Keratinocyte (primary cell): ENCODE measurements at regions not wholly inside any gene's neighbourhood (a gene's known extent, or its start where the extent isn't known, plus 50 kb on each side); places are given as distances from the start of the nearest gene placed in this dataset.

ENCODE experiments used
- EZH2 ChIP-seq: IDR thresholded peaks from one replicate; pipeline ENCODE4 v1.6.1; 2012; ENCODE audit warnings: inconsistent platforms, mild to moderate bottlenecking, low read length, moderate library complexity
- TF ChIP-seq, protein P1 (sequence below), 3 experiments: IDR thresholded peaks in 1 of 3; conservative IDR thresholded peaks in 1 of 3; optimal IDR thresholded peaks in 1 of 3; 2 replicates in 2 of 3; 3 replicates in 1 of 3; pipeline versions ENCODE3 to v1.5.1; 2011; ENCODE audit warnings: low read length in 3 of 3, mild to moderate bottlenecking in 3 of 3, moderate library complexity in 2 of 3, control low read depth in 1 of 3, inconsistent platforms in 1 of 3; ENCODE audit not compliant: insufficient read depth in 2 of 3; ENCODE audit errors: extremely low read depth in 1 of 3

DNA sequence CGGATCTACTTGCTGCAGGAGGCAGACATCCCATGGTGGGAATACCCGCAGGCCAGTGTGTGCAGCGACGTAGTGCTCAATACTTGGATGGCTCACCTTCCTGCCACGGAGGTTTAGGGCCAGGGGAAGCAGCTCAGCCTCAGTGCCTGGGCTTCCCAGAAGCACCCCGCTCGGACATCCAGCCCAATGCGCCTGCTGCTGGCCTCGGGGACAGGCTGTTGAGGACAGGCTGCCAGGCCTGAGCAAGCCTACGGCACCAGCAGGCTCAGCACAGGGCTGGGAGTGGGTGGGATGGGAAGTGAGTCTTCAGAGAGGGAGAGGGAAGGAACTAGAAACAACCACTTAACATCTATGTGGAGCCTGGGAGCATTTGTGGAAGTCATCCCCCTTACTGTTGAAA is 441.3 kb upstream of the MGMT start:
- TF ChIP-seq, protein P1, sequence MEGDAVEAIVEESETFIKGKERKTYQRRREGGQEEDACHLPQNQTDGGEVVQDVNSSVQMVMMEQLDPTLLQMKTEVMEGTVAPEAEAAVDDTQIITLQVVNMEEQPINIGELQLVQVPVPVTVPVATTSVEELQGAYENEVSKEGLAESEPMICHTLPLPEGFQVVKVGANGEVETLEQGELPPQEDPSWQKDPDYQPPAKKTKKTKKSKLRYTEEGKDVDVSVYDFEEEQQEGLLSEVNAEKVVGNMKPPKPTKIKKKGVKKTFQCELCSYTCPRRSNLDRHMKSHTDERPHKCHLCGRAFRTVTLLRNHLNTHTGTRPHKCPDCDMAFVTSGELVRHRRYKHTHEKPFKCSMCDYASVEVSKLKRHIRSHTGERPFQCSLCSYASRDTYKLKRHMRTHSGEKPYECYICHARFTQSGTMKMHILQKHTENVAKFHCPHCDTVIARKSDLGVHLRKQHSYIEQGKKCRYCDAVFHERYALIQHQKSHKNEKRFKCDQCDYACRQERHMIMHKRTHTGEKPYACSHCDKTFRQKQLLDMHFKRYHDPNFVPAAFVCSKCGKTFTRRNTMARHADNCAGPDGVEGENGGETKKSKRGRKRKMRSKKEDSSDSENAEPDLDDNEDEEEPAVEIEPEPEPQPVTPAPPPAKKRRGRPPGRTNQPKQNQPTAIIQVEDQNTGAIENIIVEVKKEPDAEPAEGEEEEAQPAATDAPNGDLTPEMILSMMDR (optimal IDR thresholded peaks at IDR 0.05 in 1 of 3, IDR thresholded peaks at IDR 0.05 in 1 of 3, conservative IDR thresholded peaks at IDR 0.05 in 1 of 3; ENCODE audit: extremely low read depth in 1 of 3, insufficient read depth in 2 of 3, low read length in 3 of 3): no peak
- no peak for TF ChIP-seq EZH2
